Activated T-cell treated with anti-CD3 and anti-CD28 coated beads, Interleukin-2, amount 50 U/mL, for 24 hours (primary cell): ENCODE measurements at regions not wholly inside any gene's neighbourhood (a gene's known extent, or its start where the extent isn't known, plus 50 kb on each side); places are given as distances from the start of the nearest gene placed in this dataset.
"Not testable (repeated sequence)": the region's sequence is repeated elsewhere in the genome, so short reads cannot be mapped to it uniquely, and the experiment has no call there.

Experiments
- DNase-seq: peaks from one replicate; pipeline ENCODE4 v3.0.0-alpha.2; 2020
- H3K27ac Mint-ChIP-seq: 2 replicates; pipeline ENCODE4 v1.8.0; 2020; ENCODE audit warnings: mild to moderate bottlenecking, mixed read lengths
- H3K27me3 Mint-ChIP-seq: 2 replicates; pipeline ENCODE4 v1.8.0; 2020; ENCODE audit warnings: mixed read lengths
- H3K36me3 Mint-ChIP-seq: 2 replicates; pipeline ENCODE4 v1.8.0; 2020; ENCODE audit warnings: low read depth, mixed read lengths
- H3K4me1 Mint-ChIP-seq: 2 replicates; pipeline ENCODE4 v1.8.0; 2020; ENCODE audit warnings: low read depth, mixed read lengths
- H3K4me3 Mint-ChIP-seq: 2 replicates; pipeline ENCODE4 v1.8.0; 2020; ENCODE audit warnings: mild to moderate bottlenecking, moderate library complexity, mixed read lengths
- H3K9me3 Mint-ChIP-seq: 2 replicates; pipeline ENCODE4 v1.8.0; 2020; ENCODE audit warnings: mixed read lengths

GRCh38 chr6:170006071-170006899 is 254.9 kb downstream of the ERMARD start:
- H3K27me3 Mint-ChIP-seq, result peaks cover 15% of the 10 kb centered on the region
- H3K4me3 Mint-ChIP-seq, result no peak overlapping the region
- peaks cover 6% of the 10 kb centered on the region for H3K36me3 Mint-ChIP-seq
- no peak for DNase-seq
- H3K9me3 Mint-ChIP-seq, result peaks cover 15% of the 10 kb centered on the region
- no peak overlapping the region for H3K27ac Mint-ChIP-seq
- H3K4me1 Mint-ChIP-seq, result peaks cover 7% of the 10 kb centered on the region

GRCh38 chr6:170005665-170006064 is 254.2 kb downstream of the ERMARD start:
- H3K36me3 Mint-ChIP-seq, result peaks cover 6% of the 10 kb centered on the region
- no peak overlapping the region for H3K4me3 Mint-ChIP-seq
- H3K27me3 Mint-ChIP-seq, result peaks cover 15% of the 10 kb centered on the region
- H3K9me3 Mint-ChIP-seq, result peaks cover 20% of the 10 kb centered on the region
- H3K4me1 Mint-ChIP-seq, result peaks cover 7% of the 10 kb centered on the region
- DNase-seq, result no peak
- H3K27ac Mint-ChIP-seq, result no peak overlapping the region

DNA sequence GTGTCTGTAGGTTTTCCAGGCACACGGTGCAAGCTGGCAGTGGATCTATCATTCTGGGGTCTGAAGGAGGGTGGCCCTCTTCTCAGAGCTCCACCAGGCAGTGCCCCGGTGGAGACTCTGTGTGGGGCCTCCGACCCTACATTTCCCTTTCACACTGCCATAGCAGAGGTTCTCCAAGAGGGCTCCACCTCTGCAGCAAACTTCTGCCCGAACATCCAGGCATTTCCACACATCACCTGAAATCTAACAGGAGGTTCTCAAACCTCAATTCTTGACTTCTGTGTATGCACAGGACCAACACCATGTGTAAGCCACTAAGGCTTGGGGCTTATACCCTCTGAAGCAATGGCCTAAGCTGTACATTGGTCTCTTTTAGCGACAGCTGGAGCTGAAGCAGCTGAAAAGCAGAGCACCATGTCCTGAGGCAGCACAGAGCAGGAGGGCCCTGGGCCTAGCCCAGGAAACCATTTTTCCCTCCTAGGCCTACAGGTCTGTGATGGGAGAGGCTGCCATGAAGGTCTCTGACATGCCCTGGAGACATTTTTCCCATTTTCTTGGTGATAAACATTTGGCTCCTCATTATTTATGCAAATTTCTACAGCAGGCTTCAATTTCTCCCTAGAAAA is 253.3 kb downstream of the ERMARD start:
- H3K36me3 Mint-ChIP-seq, result peaks cover 6% of the 10 kb centered on the region
- H3K4me1 Mint-ChIP-seq, result peaks cover 7% of the 10 kb centered on the region
- H3K9me3 Mint-ChIP-seq, result peaks cover 20% of the 10 kb centered on the region
- H3K27ac Mint-ChIP-seq, result no peak overlapping the region
- DNase-seq, result no peak
- H3K4me3 Mint-ChIP-seq, result no peak overlapping the region
- H3K27me3 Mint-ChIP-seq, result peaks cover 11% of the 10 kb centered on the region

GRCh38 chr6:170003451-170004160 is 252.2 kb downstream of the ERMARD start:
- Mint-ChIP-seq H3K27me3 (peaks cover 9% of the 10 kb centered on the region), H3K36me3 (peaks cover 6% of the 10 kb centered on the region)

GRCh38 chr6:170003027-170003426 is 251.6 kb downstream of the ERMARD start:
- H3K27ac Mint-ChIP-seq, result no peak overlapping the region

More at GRCh38 chr6:170003451-170004160, 252.2 kb downstream of the ERMARD start:
- DNase-seq, result no peak
- Mint-ChIP-seq H3K27ac (no peak overlapping the region), H3K9me3 (peaks cover 20% of the 10 kb centered on the region), H3K4me1 (peaks cover 7% of the 10 kb centered on the region), H3K4me3 (no peak overlapping the region)

DNA sequence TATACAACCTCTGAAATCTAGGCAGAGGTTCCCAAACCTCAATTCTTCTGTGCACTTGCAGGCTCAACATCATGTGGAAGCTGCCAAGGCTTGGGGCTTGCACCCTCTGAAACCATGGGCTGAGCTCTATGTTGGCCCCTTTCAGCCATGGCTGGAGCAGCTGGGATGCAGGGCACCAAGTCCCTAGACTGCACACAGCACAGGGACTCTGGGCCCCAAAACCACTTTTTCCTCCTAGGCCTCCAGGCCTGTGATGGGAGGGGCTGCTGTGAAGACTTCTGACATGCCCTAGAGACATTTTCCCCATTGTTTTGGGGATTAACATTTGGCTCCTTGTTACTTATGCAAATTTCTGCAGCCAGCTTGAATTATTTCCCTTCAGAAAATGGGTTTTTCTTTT is 250.4 kb downstream of the ERMARD start:
- H3K4me1 Mint-ChIP-seq, H3K27ac Mint-ChIP-seq, DNase-seq, H3K36me3 Mint-ChIP-seq, H3K4me3 Mint-ChIP-seq: not testable (repeated sequence)
- H3K9me3 Mint-ChIP-seq, result peaks cover 20% of the 10 kb centered on the region
- H3K27me3 Mint-ChIP-seq, result peaks cover 11% of the 10 kb centered on the region

More at GRCh38 chr6:170003027-170003426, 251.6 kb downstream of the ERMARD start:
- peaks cover 6% of the 10 kb centered on the region for H3K36me3 Mint-ChIP-seq
- peaks cover 7% of the 10 kb centered on the region for H3K4me1 Mint-ChIP-seq
- H3K27me3 Mint-ChIP-seq, result peaks cover 9% of the 10 kb centered on the region
- no peak overlapping the region for H3K4me3 Mint-ChIP-seq
- H3K9me3 Mint-ChIP-seq, result peaks cover 20% of the 10 kb centered on the region
- DNase-seq, result no peak

DNA sequence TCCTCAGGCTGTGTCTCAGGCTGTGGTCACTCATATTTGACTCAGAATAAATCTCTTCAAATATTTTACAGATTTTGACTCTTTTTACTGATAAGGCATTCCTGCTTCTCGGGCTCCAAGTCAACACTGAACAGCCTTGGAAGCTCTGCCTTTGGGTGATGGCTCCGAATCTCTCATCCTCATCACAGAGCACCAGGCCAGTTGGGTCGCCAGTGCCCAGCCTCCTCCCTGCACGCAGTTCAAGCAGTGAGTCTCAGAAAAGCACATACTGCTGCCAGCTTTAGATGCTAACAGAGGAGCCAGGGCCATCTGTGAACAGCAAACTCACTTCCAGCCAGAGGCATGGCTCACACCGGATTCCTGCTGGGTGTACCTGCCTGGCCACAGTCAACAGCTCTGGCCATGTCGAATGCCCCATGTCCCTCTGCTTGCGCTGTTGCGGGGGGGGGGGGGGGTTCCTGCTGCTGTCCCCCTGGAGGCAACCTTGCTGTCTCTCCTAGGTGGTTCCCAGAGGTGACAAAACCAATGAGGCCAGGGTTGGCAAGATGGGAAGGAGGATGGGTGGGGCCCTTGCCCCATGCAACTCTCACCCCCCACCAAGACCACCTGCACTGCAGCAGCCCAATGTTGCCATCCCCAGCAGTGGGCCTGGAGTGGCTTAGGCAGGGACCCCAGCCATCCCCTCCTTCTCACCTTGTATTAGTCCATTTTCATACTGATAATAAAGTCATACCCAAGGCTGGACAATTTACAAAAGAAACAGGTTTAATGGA is 248.8 kb downstream of the ERMARD start:
- Mint-ChIP-seq H3K36me3 (peaks cover 5% of the 10 kb centered on the region), H3K4me3 (no peak overlapping the region), H3K27ac (no peak overlapping the region), H3K27me3 (peaks cover 11% of the 10 kb centered on the region), H3K9me3 (peaks cover 17% of the 10 kb centered on the region), H3K4me1 (peaks cover 1% of the 10 kb centered on the region)
- no peak for DNase-seq

DNA sequence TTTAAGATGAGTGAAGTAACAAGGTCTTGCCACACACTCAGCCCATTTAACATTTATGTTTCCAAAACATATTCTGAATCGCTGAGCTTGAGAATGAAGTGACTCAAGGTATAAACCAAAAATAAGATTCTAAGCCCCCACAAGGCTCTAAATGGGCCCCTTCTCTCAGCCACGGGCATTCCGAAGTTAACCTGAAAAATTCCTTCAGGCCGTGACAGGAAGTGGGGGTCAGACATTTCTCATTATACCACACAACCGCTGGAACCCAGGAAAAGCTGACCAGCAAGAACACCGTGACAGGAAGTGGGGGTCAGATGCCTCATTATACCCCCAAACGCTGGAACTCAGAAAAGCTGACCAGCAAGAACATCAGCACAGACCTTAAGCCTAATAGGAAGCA is 247.9 kb downstream of the ERMARD start:
- no peak for DNase-seq
- H3K4me1 Mint-ChIP-seq, result no peaks in the 10 kb centered on the region

GRCh38 chr6:169998457-169998856 is 247.0 kb downstream of the ERMARD start:
- Mint-ChIP-seq H3K4me1 (no peaks in the 10 kb centered on the region), H3K27ac (no peak overlapping the region), H3K36me3 (peaks cover 3% of the 10 kb centered on the region), H3K4me3 (no peak overlapping the region), H3K9me3 (peaks cover 15% of the 10 kb centered on the region), H3K27me3 (peaks cover 11% of the 10 kb centered on the region)
- no peak for DNase-seq

More for the DNA sequence above, 247.9 kb downstream of the ERMARD start:
- Mint-ChIP-seq H3K27me3 (peaks cover 11% of the 10 kb centered on the region), H3K9me3 (peaks cover 15% of the 10 kb centered on the region), H3K27ac (no peak overlapping the region), H3K36me3 (peaks cover 3% of the 10 kb centered on the region), H3K4me3 (no peak overlapping the region)

- no peak for DNase-seq
- Mint-ChIP-seq H3K4me3 (no peak overlapping the region), H3K4me1 (no peaks in the 10 kb centered on the region), H3K27me3 (peaks cover 11% of the 10 kb centered on the region), H3K9me3 (peaks cover 15% of the 10 kb centered on the region), H3K27ac (no peak overlapping the region), H3K36me3 (peaks cover 3% of the 10 kb centered on the region)
Observed at GRCh38 chr6:169997930-169998218, 246.5 kb downstream of the ERMARD start.

DNA sequence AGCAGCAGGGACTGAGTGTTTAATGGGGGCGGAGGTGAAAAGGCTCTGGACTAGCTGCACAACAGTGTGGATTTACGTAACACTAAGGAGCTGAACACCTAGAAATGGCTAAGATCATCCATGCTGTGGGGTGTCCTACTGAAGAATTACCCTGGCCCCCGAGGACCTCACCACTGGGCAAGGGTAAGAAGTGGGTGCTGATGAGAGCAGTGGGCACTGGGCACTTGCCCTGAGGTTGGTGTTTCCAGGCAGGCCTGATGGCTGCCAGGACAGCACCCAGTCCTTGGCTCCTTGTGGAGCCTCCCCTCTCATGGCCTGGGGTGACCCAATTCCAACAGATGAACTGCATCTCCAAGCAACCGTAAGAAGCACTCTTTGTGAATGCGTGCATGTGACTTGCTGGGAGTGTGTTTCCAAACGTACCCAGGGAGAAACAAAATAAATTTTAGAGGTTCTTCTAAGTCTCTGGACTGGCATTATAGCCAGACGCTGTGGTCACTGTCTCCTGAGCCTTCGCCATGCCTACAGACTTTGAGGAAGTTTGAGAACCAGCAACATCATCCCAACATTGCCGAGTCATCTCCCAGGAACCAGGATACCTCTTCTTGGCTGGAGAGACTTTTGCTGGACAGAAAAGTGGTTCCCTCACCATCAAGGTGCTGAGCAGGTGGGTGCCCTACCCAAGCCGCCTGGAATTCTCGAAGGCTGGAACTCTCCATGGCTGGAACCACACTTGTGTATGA is 245.9 kb downstream of the ERMARD start:
- peaks cover 2% of the 10 kb centered on the region for H3K36me3 Mint-ChIP-seq
- DNase-seq, result no peak
- H3K4me3 Mint-ChIP-seq, result no peak overlapping the region
- peaks cover 3% of the 10 kb centered on the region for H3K4me1 Mint-ChIP-seq
- H3K27ac Mint-ChIP-seq, result no peak overlapping the region
- H3K27me3 Mint-ChIP-seq, result peaks cover 9% of the 10 kb centered on the region
- H3K9me3 Mint-ChIP-seq, result peaks cover 12% of the 10 kb centered on the region

DNA sequence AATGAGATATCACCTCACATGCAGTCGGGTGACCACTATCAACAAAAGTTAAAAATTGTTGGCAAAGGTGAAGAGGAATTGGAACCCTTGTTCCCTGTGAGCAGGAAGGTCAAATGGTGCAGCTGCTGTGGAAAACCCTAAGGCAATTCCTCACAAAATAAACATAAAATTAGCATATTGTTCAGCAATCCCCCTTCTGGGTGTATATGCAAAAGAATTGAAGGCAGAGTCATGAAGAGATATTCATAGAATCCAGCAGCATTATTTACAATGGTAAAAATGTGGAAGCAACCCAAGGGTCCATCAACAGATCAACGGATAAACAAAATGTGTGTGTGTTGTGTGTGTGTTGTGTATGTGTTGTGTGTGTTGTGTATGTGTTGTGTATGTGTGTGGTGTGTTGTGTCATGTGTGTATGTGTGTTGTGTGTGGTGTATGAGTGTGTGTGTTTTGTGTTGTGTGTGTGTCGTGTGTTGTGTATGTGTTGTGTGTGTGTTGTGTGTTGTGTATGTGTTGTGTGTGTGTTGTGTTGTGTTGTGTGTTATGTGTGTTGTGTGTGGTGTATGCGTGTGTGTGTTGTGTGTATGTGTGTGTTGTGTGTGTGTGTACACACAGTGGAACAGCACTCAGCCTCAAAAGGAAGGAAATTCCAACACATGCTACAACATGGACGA is 245.1 kb downstream of the ERMARD start:
- Mint-ChIP-seq H3K4me1 (peaks cover 11% of the 10 kb centered on the region), H3K27ac (no peak overlapping the region), H3K9me3 (peaks cover 7% of the 10 kb centered on the region), H3K27me3 (peaks cover 6% of the 10 kb centered on the region), H3K36me3 (no peaks in the 10 kb centered on the region), H3K4me3 (no peak overlapping the region)
- DNase-seq, result no peak

DNA sequence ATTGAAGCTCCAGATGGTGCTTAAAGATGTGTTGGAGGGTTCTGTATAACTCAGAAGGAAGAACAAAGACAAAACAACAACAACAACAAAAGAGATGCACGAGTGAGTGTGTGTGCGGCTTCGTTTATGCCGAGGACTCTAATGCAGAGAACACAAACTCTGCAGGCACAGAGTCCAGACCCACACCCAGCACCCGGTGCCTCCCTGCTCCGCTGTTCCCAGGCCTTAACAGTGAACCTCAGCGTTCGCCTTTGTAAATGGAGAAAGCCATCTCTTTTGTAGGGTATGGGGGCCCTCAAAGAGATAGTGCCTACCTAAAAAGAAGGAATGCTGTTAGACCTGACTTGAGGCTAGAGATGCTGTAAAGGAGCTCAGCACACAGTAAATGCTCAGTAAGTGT is 243.3 kb downstream of the ERMARD start:
- Mint-ChIP-seq H3K36me3 (no peaks in the 10 kb centered on the region), H3K9me3 (no peaks in the 10 kb centered on the region), H3K4me3 (no peak overlapping the region), H3K27me3 (peaks cover 4% of the 10 kb centered on the region), H3K27ac (no peak overlapping the region), H3K4me1 (peaks cover 19% of the 10 kb centered on the region)
- no peak for DNase-seq
